ENCODE measurements at regions not wholly inside any gene's neighbourhood (a gene's known extent, or its start where the extent isn't known, plus 50 kb on each side); places are given as distances from the start of the nearest gene placed in this dataset.
A peak's percentile ranks its signal among the peaks of the same experiment; 100 is the strongest.

DNA sequence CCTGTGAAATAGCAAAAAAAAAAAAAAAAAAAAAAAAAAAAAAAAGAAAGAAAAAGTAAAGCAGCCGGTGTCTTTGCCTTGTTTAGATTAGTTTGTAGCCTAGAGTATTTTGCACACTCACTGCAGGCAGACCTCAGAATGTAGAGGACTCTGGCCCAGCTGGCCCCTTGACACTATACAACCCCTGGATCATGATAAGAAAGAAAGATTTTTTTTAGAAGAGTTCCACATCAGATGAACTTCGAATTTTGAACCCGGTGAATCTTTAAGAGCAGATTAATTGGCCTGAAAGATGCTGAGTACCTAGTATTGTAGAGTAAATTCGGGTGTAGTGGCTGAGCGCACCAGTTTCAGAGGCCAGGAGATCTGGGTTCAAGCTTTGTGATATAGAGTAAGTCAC lies 727.7 kb upstream of the GOLIM4 start:
- in situ Hi-C loops (cut with MboI) = no loop called here
- no peaks in the 10 kb centered on the region for H3K79me2 ChIP-seq (ENCODE audit: insufficient read depth)
- no peaks in the 10 kb centered on the region for H3K4me1 ChIP-seq (ENCODE audit: insufficient read depth)
- no peaks in the 10 kb centered on the region for H3K36me3 ChIP-seq (ENCODE audit: low read depth)
- H3K9me2 ChIP-seq (ENCODE audit: insufficient read depth) = no peaks in the 10 kb centered on the region
- no peaks in the 10 kb centered on the region for H4K20me1 ChIP-seq (ENCODE audit: insufficient read depth)
- DNase-seq = no peak
- no peak overlapping the region for H3K9ac ChIP-seq
- TF ChIP-seq EZH2phosphoT487 (IDR thresholded peaks at IDR 0.05; ENCODE audit: insufficient read depth, low read depth) = no peak
- TF ChIP-seq EZH2 (IDR thresholded peaks at IDR 0.05; ENCODE audit: insufficient read depth, poor library complexity, severe bottlenecking) = no peak
- H3K27ac ChIP-seq = no peak overlapping the region
- no peak overlapping the region for H2AFZ ChIP-seq
- H3K4me3 ChIP-seq = no peak overlapping the region
- no peak overlapping the region for H3K4me2 ChIP-seq (ENCODE audit: unreplicated experiment)
- H3F3A ChIP-seq (ENCODE audit: insufficient read depth) = no peaks in the 10 kb centered on the region
- H3K27me3 ChIP-seq (replicated peaks; ENCODE audit: insufficient read depth) = no peaks in the 10 kb centered on the region
- WGBS, 2 experiments (ENCODE audit: low coverage in 1 of 2, low lambda C conversion rate in 2 of 2, missing lambda C conversion rate in 2 of 2) = 47 to 57% methylated on average over 5 of the region's 5 CpGs
- no peaks in the 10 kb centered on the region for H3K9me3 ChIP-seq (ENCODE audit: low read depth)

GRCh38 chr3:168820810-168821415 lies 725.2 kb upstream of the GOLIM4 start:
- WGBS, 2 experiments (ENCODE audit: low coverage in 1 of 2, low lambda C conversion rate in 2 of 2, missing lambda C conversion rate in 2 of 2) = 57 to 58% methylated on average over 8 of the region's 8 CpGs
- no peaks in the 10 kb centered on the region for H3K36me3 ChIP-seq (ENCODE audit: low read depth)
- in situ Hi-C loops (cut with MboI) = no loop called here
- no peaks in the 10 kb centered on the region for H3K9me2 ChIP-seq (ENCODE audit: insufficient read depth)
- H3K4me3 ChIP-seq = no peak overlapping the region
- H2AFZ ChIP-seq = no peak overlapping the region
- H3K27ac ChIP-seq = no peak overlapping the region
- no peaks in the 10 kb centered on the region for H3K79me2 ChIP-seq (ENCODE audit: insufficient read depth)
- no peak for TF ChIP-seq EZH2 (IDR thresholded peaks at IDR 0.05; ENCODE audit: insufficient read depth, poor library complexity, severe bottlenecking)
- TF ChIP-seq EZH2phosphoT487 (IDR thresholded peaks at IDR 0.05; ENCODE audit: insufficient read depth, low read depth) = no peak
- H3K9me3 ChIP-seq (ENCODE audit: low read depth) = no peaks in the 10 kb centered on the region
- H3K4me2 ChIP-seq (ENCODE audit: unreplicated experiment) = no peak overlapping the region
- no peaks in the 10 kb centered on the region for H3K27me3 ChIP-seq (replicated peaks; ENCODE audit: insufficient read depth)
- no peak for DNase-seq
- no peak overlapping the region for H3K9ac ChIP-seq
- H4K20me1 ChIP-seq (ENCODE audit: insufficient read depth) = no peaks in the 10 kb centered on the region
- H3F3A ChIP-seq (ENCODE audit: insufficient read depth) = no peaks in the 10 kb centered on the region
- no peaks in the 10 kb centered on the region for H3K4me1 ChIP-seq (ENCODE audit: insufficient read depth)

GRCh38 chr3:168817177-168817576 lies 721.5 kb upstream of the GOLIM4 start:
- Histone ChIP-seq H3K9me2 (ENCODE audit: insufficient read depth) (no peaks in the 10 kb centered on the region), H3K4me2 (ENCODE audit: unreplicated experiment) (no peak overlapping the region), H3K4me1 (ENCODE audit: insufficient read depth) (no peaks in the 10 kb centered on the region), H3K79me2 (ENCODE audit: insufficient read depth) (no peaks in the 10 kb centered on the region), H2AFZ (no peak overlapping the region), H3K4me3 (no peak overlapping the region), H4K20me1 (ENCODE audit: insufficient read depth) (no peaks in the 10 kb centered on the region), H3F3A (ENCODE audit: insufficient read depth) (no peaks in the 10 kb centered on the region), H3K36me3 (ENCODE audit: low read depth) (no peaks in the 10 kb centered on the region), H3K27me3 (replicated peaks; ENCODE audit: insufficient read depth) (no peaks in the 10 kb centered on the region), H3K9me3 (ENCODE audit: low read depth) (no peaks in the 10 kb centered on the region), H3K9ac (no peak overlapping the region), H3K27ac (no peak overlapping the region)
- no peak for DNase-seq
- TF ChIP-seq EZH2phosphoT487 (IDR thresholded peaks at IDR 0.05; ENCODE audit: insufficient read depth, low read depth) (no peak), EZH2 (IDR thresholded peaks at IDR 0.05; ENCODE audit: insufficient read depth, poor library complexity, severe bottlenecking) (no peak)
- in situ Hi-C loops (cut with MboI) = no loop called here
- WGBS, 2 experiments (ENCODE audit: low coverage in 1 of 2, low lambda C conversion rate in 2 of 2, missing lambda C conversion rate in 2 of 2) = 76 to 77% methylated on average over 4 of the region's 4 CpGs

GRCh38 chr3:168815946-168816345 lies 720.2 kb upstream of the GOLIM4 start:
- WGBS, 2 experiments (ENCODE audit: low coverage in 1 of 2, low lambda C conversion rate in 2 of 2, missing lambda C conversion rate in 2 of 2) = 17 to 25% methylated on average over 2 of the region's 2 CpGs
- Histone ChIP-seq H3K27me3 (replicated peaks; ENCODE audit: insufficient read depth) (no peaks in the 10 kb centered on the region), H3K4me1 (ENCODE audit: insufficient read depth) (no peaks in the 10 kb centered on the region), H3K9me3 (ENCODE audit: low read depth) (no peaks in the 10 kb centered on the region), H3K9ac (no peak overlapping the region), H3K36me3 (ENCODE audit: low read depth) (no peaks in the 10 kb centered on the region), H4K20me1 (ENCODE audit: insufficient read depth) (no peaks in the 10 kb centered on the region), H3K4me2 (ENCODE audit: unreplicated experiment) (no peak overlapping the region), H3K79me2 (ENCODE audit: insufficient read depth) (no peaks in the 10 kb centered on the region), H3K9me2 (ENCODE audit: insufficient read depth) (no peaks in the 10 kb centered on the region), H3K27ac (no peak overlapping the region), H2AFZ (no peak overlapping the region), H3K4me3 (no peak overlapping the region), H3F3A (ENCODE audit: insufficient read depth) (no peaks in the 10 kb centered on the region)
- in situ Hi-C loops (cut with MboI) = no loop called here
- peak; percentile 11 for DNase-seq
- TF ChIP-seq EZH2phosphoT487 (IDR thresholded peaks at IDR 0.05; ENCODE audit: insufficient read depth, low read depth) (no peak), EZH2 (IDR thresholded peaks at IDR 0.05; ENCODE audit: insufficient read depth, poor library complexity, severe bottlenecking) (no peak)

All from GM23248 (cell line).